SK-N-SH (cell line): ENCODE measurements at regions not wholly inside any gene's neighbourhood (a gene's known extent, or its start where the extent isn't known, plus 50 kb on each side); places are given as distances from the start of the nearest gene placed in this dataset.
A peak's percentile ranks its signal among the peaks of the same experiment; 100 is the strongest.

Source experiments
- CTCF ChIA-PET: fragments of 300-600, 350-600 bp; formaldehyde crosslinking; extraction: SDS; loops from one replicate; lab custom pipeline; 2021; lab: Yijun Ruan, JAX
- POLR2A ChIA-PET: fragments of 350-600 bp; sonication (Branson Sonifier 250); formaldehyde crosslinking; extraction: SDS; loops from one replicate; lab custom pipeline; 2020; ENCODE audit warnings: antibody characterized with exemption, inconsistent platforms; lab: Yijun Ruan, JAX
- DNase-seq: peaks from one replicate; pipeline ENCODE4 v3.0.0; 2012
- H2AFZ ChIP-seq: fragments of 200-600 bp; sonication (generic); 2 replicates; pipeline ENCODE4 v1.8.1; 2016; ENCODE audit warnings: antibody characterized with exemption, mild to moderate bottlenecking, low read depth
- H3F3A ChIP-seq: fragments of 200-600 bp; sonication (generic); replicated peaks from 2 replicates; pipeline ENCODE3; 2016; ENCODE audit warnings: antibody characterized with exemption, mild to moderate bottlenecking; ENCODE audit not compliant: insufficient read depth
- H3K27ac ChIP-seq, 2 experiments: fragments of 200-500 bp in 1 of 2; fragments of 200-600 bp in 1 of 2; sonication (Bioruptor generic) in 1 of 2; sonication (generic), shearing (Covaris generic) in 1 of 2; 2 replicates each; pipeline versions ENCODE4 v1.5.1 to v1.6.1; 2014 to 2016; ENCODE audit warnings: low read depth in 2 of 2, inconsistent platforms in 1 of 2, low read length in 1 of 2, mild to moderate bottlenecking in 1 of 2, mixed read lengths in 1 of 2
- H3K27me3 ChIP-seq: fragments of 200-600 bp; sonication (generic), shearing (Covaris generic); 2 replicates; pipeline ENCODE4 v1.6.1; 2016; ENCODE audit warnings: mixed run types; ENCODE audit not compliant: insufficient read depth
- H3K36me3 ChIP-seq, 2 experiments: fragments of 200-500 bp in 1 of 2; fragments of 200-600 bp in 1 of 2; sonication (Bioruptor generic) in 1 of 2; sonication (generic) in 1 of 2; replicated peaks in 1 of 2; 2 replicates each; pipeline versions ENCODE3 to v1.5.1; 2014 to 2016; ENCODE audit warnings: low read length in 1 of 2, mild to moderate bottlenecking in 1 of 2; ENCODE audit not compliant: insufficient read depth in 2 of 2, control insufficient read depth in 1 of 2
- H3K4me1 ChIP-seq, 2 experiments: fragments of 200-500 bp in 1 of 2; fragments of 200-600 bp in 1 of 2; sonication (Bioruptor generic) in 1 of 2; sonication (generic), shearing (Covaris generic) in 1 of 2; 2 replicates each; pipeline versions ENCODE4 v1.5.1 to v1.6.1; 2014 to 2016; ENCODE audit warnings: low read depth in 1 of 2, low read length in 1 of 2, mixed run types in 1 of 2; ENCODE audit not compliant: insufficient read depth in 2 of 2, control insufficient read depth in 1 of 2
- H3K4me2 ChIP-seq: fragments of 200-600 bp; sonication (generic), shearing (Covaris generic); 2 replicates; pipeline ENCODE4 v1.6.1; 2017; ENCODE audit warnings: mixed run types
- H3K4me3 ChIP-seq, 2 experiments: fragments of 200-500 bp in 1 of 2; fragments of 200-600 bp in 1 of 2; sonication (Bioruptor generic) in 1 of 2; sonication (generic), shearing (Covaris generic) in 1 of 2; 2 replicates each; pipeline versions ENCODE4 v1.5.1 to v1.8.1; 2014 to 2016; ENCODE audit warnings: low read depth in 2 of 2, inconsistent platforms in 1 of 2, low read length in 1 of 2, mild to moderate bottlenecking in 1 of 2, mixed read lengths in 1 of 2, moderate library complexity in 1 of 2
- H3K79me2 ChIP-seq: fragments of 200-600 bp; sonication (generic); 2 replicates; pipeline ENCODE4 v1.8.1; 2017; ENCODE audit warnings: mild to moderate bottlenecking; ENCODE audit not compliant: insufficient read depth
- H3K9ac ChIP-seq: fragments of 200-600 bp; sonication (generic); 2 replicates; pipeline ENCODE4 v1.6.1; 2017; ENCODE audit warnings: mixed run types
- H3K9me2 ChIP-seq: fragments of 200-600 bp; sonication (generic); 2 replicates; pipeline ENCODE4 v1.6.1; 2017; ENCODE audit warnings: mixed run types
- H3K9me3 ChIP-seq: fragments of 200-600 bp; sonication (generic); 2 replicates; pipeline ENCODE4 v1.6.1; 2017; ENCODE audit warnings: mixed run types, mild to moderate bottlenecking, moderate library complexity
- H4K20me1 ChIP-seq: fragments of 200-600 bp; sonication (generic); 2 replicates; pipeline ENCODE4 v1.6.1; 2017; ENCODE audit warnings: mild to moderate bottlenecking, mixed run types; ENCODE audit not compliant: insufficient read depth
- CHD2 ChIP-seq: fragments of 150-350 bp; IDR thresholded peaks from 2 replicates; pipeline ENCODE4 v1.6.1; 2018; ENCODE audit warnings: low read length; ENCODE audit not compliant: partially characterized antibody
- EP300 ChIP-seq, 2 experiments: IDR thresholded peaks; 2 replicates each; pipeline versions ENCODE4 v1.4.0 to v1.6.1; 2012; ENCODE audit warnings: borderline replicate concordance in 1 of 2, low read depth in 1 of 2, low read length in 1 of 2
- FOXJ3 ChIP-seq: sonication (generic); formaldehyde crosslinking; IDR thresholded peaks from 2 replicates; pipeline ENCODE4 v1.5.1; 2020; ENCODE audit warnings: mild to moderate bottlenecking, missing genetic modification reagents
- GABPA ChIP-seq: IDR thresholded peaks from 2 replicates; pipeline ENCODE4 v1.4.0; 2012; ENCODE audit warnings: low read depth, mild to moderate bottlenecking
- GATA2 ChIP-seq: sonication (generic); formaldehyde crosslinking; IDR thresholded peaks from 2 replicates; pipeline ENCODE4 v1.5.0; 2020; ENCODE audit warnings: mild to moderate bottlenecking, missing genetic modification reagents
- MXI1 ChIP-seq: IDR thresholded peaks from 2 replicates; pipeline ENCODE4 v1.6.1; 2012; ENCODE audit warnings: mild to moderate bottlenecking, low read depth, low read length, improper control_type of control experiment
- RAD21 ChIP-seq: IDR thresholded peaks from 2 replicates; pipeline ENCODE4 v1.6.1; 2012; ENCODE audit warnings: mild to moderate bottlenecking, low read length
- RFX5 ChIP-seq: IDR thresholded peaks from 2 replicates; pipeline ENCODE4 v1.6.1; 2012; ENCODE audit warnings: mild to moderate bottlenecking, improper control_type of control experiment, low read length
- SIN3A ChIP-seq: IDR thresholded peaks from 2 replicates; pipeline ENCODE4 v1.6.1; 2012; ENCODE audit warnings: low read depth, mild to moderate bottlenecking, low read length, moderate library complexity, borderline replicate concordance
- SMC3 ChIP-seq: IDR thresholded peaks from 2 replicates; pipeline ENCODE4 v1.6.1; 2012; ENCODE audit warnings: low read depth, low read length, improper control_type of control experiment
- TAF1 ChIP-seq: IDR thresholded peaks from 2 replicates; pipeline ENCODE4 v1.6.1; 2012; ENCODE audit warnings: low read depth, mild to moderate bottlenecking, low read length, moderate library complexity, borderline replicate concordance
- TCF12 ChIP-seq: IDR thresholded peaks from 2 replicates; pipeline ENCODE4 v1.4.0; 2012
- TEAD4 ChIP-seq: IDR thresholded peaks from 2 replicates; pipeline ENCODE4 v1.4.0; 2012; ENCODE audit warnings: mild to moderate bottlenecking, borderline replicate concordance; ENCODE audit not compliant: insufficient read depth
- WGBS: methylation state at CpG from one replicate; pipeline ENCODE4 v1.1.6; 2017; ENCODE audit warnings: low lambda C conversion rate; 5-methylcytosine and 5-hydroxymethylcytosine counted together
- TF ChIP-seq, protein P1 (sequence below): IDR thresholded peaks from 2 replicates; pipeline ENCODE4 v1.6.1; 2012; ENCODE audit warnings: mild to moderate bottlenecking, low read depth, low read length, moderate library complexity
- TF ChIP-seq, protein P2 (sequence below): fragments of 150-350 bp; IDR thresholded peaks from 2 replicates; pipeline ENCODE4 v1.6.1; 2016; ENCODE audit warnings: mild to moderate bottlenecking, low read depth, low read length

- TF ChIP-seq, protein P1, sequence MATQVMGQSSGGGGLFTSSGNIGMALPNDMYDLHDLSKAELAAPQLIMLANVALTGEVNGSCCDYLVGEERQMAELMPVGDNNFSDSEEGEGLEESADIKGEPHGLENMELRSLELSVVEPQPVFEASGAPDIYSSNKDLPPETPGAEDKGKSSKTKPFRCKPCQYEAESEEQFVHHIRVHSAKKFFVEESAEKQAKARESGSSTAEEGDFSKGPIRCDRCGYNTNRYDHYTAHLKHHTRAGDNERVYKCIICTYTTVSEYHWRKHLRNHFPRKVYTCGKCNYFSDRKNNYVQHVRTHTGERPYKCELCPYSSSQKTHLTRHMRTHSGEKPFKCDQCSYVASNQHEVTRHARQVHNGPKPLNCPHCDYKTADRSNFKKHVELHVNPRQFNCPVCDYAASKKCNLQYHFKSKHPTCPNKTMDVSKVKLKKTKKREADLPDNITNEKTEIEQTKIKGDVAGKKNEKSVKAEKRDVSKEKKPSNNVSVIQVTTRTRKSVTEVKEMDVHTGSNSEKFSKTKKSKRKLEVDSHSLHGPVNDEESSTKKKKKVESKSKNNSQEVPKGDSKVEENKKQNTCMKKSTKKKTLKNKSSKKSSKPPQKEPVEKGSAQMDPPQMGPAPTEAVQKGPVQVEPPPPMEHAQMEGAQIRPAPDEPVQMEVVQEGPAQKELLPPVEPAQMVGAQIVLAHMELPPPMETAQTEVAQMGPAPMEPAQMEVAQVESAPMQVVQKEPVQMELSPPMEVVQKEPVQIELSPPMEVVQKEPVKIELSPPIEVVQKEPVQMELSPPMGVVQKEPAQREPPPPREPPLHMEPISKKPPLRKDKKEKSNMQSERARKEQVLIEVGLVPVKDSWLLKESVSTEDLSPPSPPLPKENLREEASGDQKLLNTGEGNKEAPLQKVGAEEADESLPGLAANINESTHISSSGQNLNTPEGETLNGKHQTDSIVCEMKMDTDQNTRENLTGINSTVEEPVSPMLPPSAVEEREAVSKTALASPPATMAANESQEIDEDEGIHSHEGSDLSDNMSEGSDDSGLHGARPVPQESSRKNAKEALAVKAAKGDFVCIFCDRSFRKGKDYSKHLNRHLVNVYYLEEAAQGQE: no peak
- TF ChIP-seq SIN3A (no peak), RFX5 (0 out of 2 replicates have a peak, but pooled peaks have one; percentile 23)
- TF ChIP-seq, protein P2, sequence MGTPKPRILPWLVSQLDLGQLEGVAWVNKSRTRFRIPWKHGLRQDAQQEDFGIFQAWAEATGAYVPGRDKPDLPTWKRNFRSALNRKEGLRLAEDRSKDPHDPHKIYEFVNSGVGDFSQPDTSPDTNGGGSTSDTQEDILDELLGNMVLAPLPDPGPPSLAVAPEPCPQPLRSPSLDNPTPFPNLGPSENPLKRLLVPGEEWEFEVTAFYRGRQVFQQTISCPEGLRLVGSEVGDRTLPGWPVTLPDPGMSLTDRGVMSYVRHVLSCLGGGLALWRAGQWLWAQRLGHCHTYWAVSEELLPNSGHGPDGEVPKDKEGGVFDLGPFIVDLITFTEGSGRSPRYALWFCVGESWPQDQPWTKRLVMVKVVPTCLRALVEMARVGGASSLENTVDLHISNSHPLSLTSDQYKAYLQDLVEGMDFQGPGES: no peak
These were observed 151.2 kb upstream of the TAB2 start (continued) for GRCh38 chr6:149166336-149166735.

GRCh38 chr6:149166747-149167146 is 150.8 kb upstream of the TAB2 start:
- Histone ChIP-seq H4K20me1 (no peaks in the 10 kb centered on the region), H2AFZ (peak overlapping the region; percentile 38; the same call in 1 of the 2 replicates), H3K9me3 (no peaks in the 10 kb centered on the region), H3K4me2 (0 out of 2 replicates have a peak overlapping the region, but pooled peaks have one; percentile 18), H3K27me3 (no peaks in the 10 kb centered on the region), H3K4me1 (peaks cover 11 to 30% of the 10 kb centered on the region in 2 experiments; a peak in 3 of 4 replicates), H3K4me3 (no peak overlapping the region), H3K36me3 (no peaks in the 10 kb centered on the region), H3K9me2 (no peaks in the 10 kb centered on the region), H3K27ac (peak overlapping the region in 1 of 2 experiments; percentile 96; a peak in 2 of 4 replicates), H3F3A (peaks cover 5% of the 10 kb centered on the region), H3K9ac (no peak overlapping the region), H3K79me2 (no peaks in the 10 kb centered on the region)
- 10% methylated on average over 4 of the region's 8 CpGs for WGBS
- no peak for TF ChIP-seq TEAD4
- peak in 1 of 2 experiments; percentile 74; a peak in 2 of 4 replicates for TF ChIP-seq EP300 (IDR thresholded peaks at IDR 0.05; ENCODE audit: borderline replicate concordance in 1 of 2, low read depth in 1 of 2, low read length in 1 of 2)
- TF ChIP-seq RAD21: peak; percentile 50
- TF ChIP-seq CHD2: peak; percentile 42
- no peak for TF ChIP-seq TCF12
- 0 out of 2 replicates have a peak, but pooled peaks have one; percentile 48 for TF ChIP-seq MXI1
- TF ChIP-seq GATA2 (CRISPR knock-in tag): peak; percentile 51
- TF ChIP-seq RFX5: no peak
- TF ChIP-seq SMC3: no peak
- peak; percentile 51; the same call in 1 of the 2 replicates for TF ChIP-seq FOXJ3 (CRISPR knock-in tag)
- TF ChIP-seq GABPA: no peak
- TF ChIP-seq TAF1: no peak
- peak; percentile 73 for DNase-seq
- CTCF ChIA-PET: interaction anchor here (1.2 to 1.4 kb wide), 3 partner anchors 47 to 85 kb away, joined by 3 to 7 read pairs (median 3); no protein-coding TSS in a partner anchor
- POLR2A ChIA-PET: interaction anchor here (0.6 to 1.0 kb wide), 2 partner anchors 16 to 47 kb away, joined by 3 to 5 read pairs; no protein-coding TSS in a partner anchor
